Tibial artery (tissue), 4 donors: ENCODE measurements at regions not wholly inside any gene's neighbourhood (a gene's known extent, or its start where the extent isn't known, plus 50 kb on each side); places are given as distances from the start of the nearest gene placed in this dataset.
A peak's percentile ranks its signal among the peaks of the same experiment; 100 is the strongest.

Experiments used
- DNase-seq, 2 donors: peaks; one replicate each; pipeline ENCODE4 v3.0.0-alpha.2; 2019
- H3K27ac ChIP-seq, 2 donors: fragments of 200-600 bp; sonication (generic) in 1 of 2; 1 replicate in 1 of 2; 2 replicates in 1 of 2; pipeline ENCODE4 v1.5.1; 2018 to 2019; ENCODE audit warnings: mild to moderate bottlenecking in 1 of 2
- H3K27me3 ChIP-seq, 2 donors: fragments of 200-600 bp; sonication (generic) in 1 of 2; one replicate each; pipeline versions ENCODE4 v1.5.1 to v1.6.0; 2016 to 2019
- H3K36me3 ChIP-seq, 3 donors: fragments of 200-600 bp; sonication (generic) in 2 of 3; one replicate each; pipeline ENCODE4 v1.5.1; 2016 to 2019; ENCODE audit warnings: mild to moderate bottlenecking in 2 of 3
- H3K4me1 ChIP-seq, 4 donors: fragments of 200-600 bp; sonication (generic) in 2 of 4; 1 replicate in 3 of 4; 2 replicates in 1 of 4; pipeline ENCODE4 v1.5.1; 2016 to 2019
- H3K4me3 ChIP-seq, 2 donors: fragments of 200-600 bp; sonication (generic) in 1 of 2; 1 replicate in 1 of 2; 2 replicates in 1 of 2; pipeline ENCODE4 v1.5.1; 2018 to 2019; ENCODE audit warnings: mild to moderate bottlenecking in 2 of 2
- H3K9me3 ChIP-seq, 3 donors: fragments of 200-600 bp; sonication (generic) in 1 of 3; one replicate each; pipeline ENCODE4 v1.5.1; 2016 to 2019
- intact Hi-C: fragments of 100-400 bp; cut with DNase I; formaldehyde crosslinking; loops from one replicate; pipeline ENCODE4 v1.15.0; 2023; ENCODE audit warnings: low total_unique reads
- TF ChIP-seq, protein P1 (sequence below), 2 experiments: fragments of 200-600 bp in 1 of 2; fragments of 450-650 bp in 1 of 2; IDR thresholded peaks; one replicate each; pipeline ENCODE4 v1.5.1; 2017 to 2019; ENCODE audit warnings: antibody characterized with exemption in 2 of 2, mild to moderate bottlenecking in 1 of 2, moderate library complexity in 1 of 2

DNA sequence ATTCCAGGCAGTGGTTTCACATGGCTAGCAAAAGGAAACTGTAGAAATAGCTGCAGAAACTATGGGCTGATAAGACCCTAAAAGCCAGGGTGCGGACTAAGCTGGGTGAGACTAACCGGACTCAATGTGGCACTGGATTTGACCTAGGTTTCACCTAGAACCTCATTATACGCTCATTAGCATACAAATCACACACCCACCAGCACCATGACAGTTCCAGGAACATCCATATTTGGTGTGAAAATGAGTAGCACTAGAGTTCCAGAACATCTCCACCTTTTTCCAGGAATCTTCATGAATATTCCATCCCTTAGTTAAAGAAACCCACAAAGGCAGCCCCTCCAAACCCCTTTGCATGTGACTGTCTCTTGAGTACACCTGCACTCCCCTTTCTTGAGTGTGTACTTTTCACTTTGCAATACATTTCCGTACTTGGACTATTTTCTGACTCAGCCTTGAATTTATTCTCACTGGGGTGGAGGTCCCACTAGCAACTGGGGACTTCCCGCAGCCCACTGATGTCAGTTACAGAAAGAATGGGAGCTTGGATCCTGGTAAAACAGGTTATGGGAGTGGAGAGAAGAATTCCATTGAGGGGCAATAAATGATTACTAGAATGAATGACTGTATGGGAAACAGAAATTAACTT, 58.0 kb upstream of the SPATA31C2 start:
- no peaks in the 10 kb centered on the region for H3K27me3 ChIP-seq
- no peak for DNase-seq
- intact Hi-C loops = no loop called here
- no peak overlapping the region for H3K27ac ChIP-seq
- H3K4me1 ChIP-seq = peaks cover 0 to 52% (median 2%) of the 10 kb centered on the region in 4 donors
- TF ChIP-seq, protein P1, sequence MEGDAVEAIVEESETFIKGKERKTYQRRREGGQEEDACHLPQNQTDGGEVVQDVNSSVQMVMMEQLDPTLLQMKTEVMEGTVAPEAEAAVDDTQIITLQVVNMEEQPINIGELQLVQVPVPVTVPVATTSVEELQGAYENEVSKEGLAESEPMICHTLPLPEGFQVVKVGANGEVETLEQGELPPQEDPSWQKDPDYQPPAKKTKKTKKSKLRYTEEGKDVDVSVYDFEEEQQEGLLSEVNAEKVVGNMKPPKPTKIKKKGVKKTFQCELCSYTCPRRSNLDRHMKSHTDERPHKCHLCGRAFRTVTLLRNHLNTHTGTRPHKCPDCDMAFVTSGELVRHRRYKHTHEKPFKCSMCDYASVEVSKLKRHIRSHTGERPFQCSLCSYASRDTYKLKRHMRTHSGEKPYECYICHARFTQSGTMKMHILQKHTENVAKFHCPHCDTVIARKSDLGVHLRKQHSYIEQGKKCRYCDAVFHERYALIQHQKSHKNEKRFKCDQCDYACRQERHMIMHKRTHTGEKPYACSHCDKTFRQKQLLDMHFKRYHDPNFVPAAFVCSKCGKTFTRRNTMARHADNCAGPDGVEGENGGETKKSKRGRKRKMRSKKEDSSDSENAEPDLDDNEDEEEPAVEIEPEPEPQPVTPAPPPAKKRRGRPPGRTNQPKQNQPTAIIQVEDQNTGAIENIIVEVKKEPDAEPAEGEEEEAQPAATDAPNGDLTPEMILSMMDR (IDR thresholded peaks at IDR 0.05) = no peak
- no peaks in the 10 kb centered on the region for H3K36me3 ChIP-seq
- no peak overlapping the region for H3K4me3 ChIP-seq
- H3K9me3 ChIP-seq = no peaks in the 10 kb centered on the region

DNA sequence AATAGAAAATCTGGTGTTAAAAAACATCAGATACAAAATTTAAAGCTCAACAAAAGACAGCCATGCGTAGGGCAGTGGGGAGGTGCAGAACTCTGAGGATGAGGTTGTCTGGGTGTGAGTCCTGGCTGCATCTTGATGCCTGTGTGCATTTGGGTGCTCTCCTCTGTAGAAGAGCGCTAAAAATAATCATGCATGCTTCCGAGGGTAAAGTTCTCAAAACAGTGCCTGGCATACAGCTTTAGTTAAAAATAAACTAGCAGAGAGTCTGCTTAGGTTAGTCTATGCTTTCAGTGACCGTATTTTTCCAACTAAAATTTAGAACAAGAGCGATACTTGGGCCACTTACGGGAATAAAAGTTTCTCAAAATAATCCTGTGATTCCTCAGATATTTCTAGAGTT, 55.5 kb upstream of the SPATA31C2 start:
- TF ChIP-seq, protein P1 (IDR thresholded peaks at IDR 0.05) = no peak
- intact Hi-C loops = no loop called here
- H3K27ac ChIP-seq = peak overlapping the region; percentile 56 to 62
- DNase-seq = no peak
- H3K4me3 ChIP-seq = no peak overlapping the region
- peaks cover 0 to 50% (median 2%) of the 10 kb centered on the region in 4 donors for H3K4me1 ChIP-seq
- no peaks in the 10 kb centered on the region for H3K9me3 ChIP-seq
- H3K36me3 ChIP-seq = no peaks in the 10 kb centered on the region
- H3K27me3 ChIP-seq = no peaks in the 10 kb centered on the region

GRCh38 chr9:88191456-88191855, 53.2 kb upstream of the SPATA31C2 start:
- H3K4me3 ChIP-seq = no peak overlapping the region
- TF ChIP-seq, protein P1 (IDR thresholded peaks at IDR 0.05) = no peak
- H3K27ac ChIP-seq = no peak overlapping the region
- no peaks in the 10 kb centered on the region for H3K36me3 ChIP-seq
- H3K27me3 ChIP-seq = no peaks in the 10 kb centered on the region
- DNase-seq = no peak
- H3K4me1 ChIP-seq = peaks cover 0 to 29% (median 2%) of the 10 kb centered on the region in 4 donors
- H3K9me3 ChIP-seq = no peaks in the 10 kb centered on the region
- intact Hi-C loops = no loop called here

DNA sequence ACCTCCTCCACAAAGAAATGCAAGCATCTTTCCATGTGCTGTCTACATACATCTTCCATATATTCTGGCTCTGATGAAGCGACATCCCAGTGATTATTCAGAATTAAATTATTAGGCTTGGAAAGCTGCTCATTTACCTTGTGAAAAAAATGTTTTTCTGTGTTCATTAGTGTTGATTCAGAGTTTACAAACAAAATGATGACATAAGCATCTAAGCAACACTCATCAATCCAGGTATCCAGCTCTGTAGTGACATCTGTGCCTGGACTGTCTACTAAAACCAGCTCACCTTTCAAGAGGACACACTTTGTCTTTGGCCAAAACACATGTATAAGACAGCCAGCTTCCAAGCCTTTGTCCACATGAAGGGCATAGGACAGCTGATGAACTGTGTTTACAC, 51.1 kb upstream of the SPATA31C2 start:
- intact Hi-C loops = no loop called here
- H3K36me3 ChIP-seq = no peaks in the 10 kb centered on the region
- no peak overlapping the region for H3K4me3 ChIP-seq
- TF ChIP-seq, protein P1 (IDR thresholded peaks at IDR 0.05) = no peak
- no peaks in the 10 kb centered on the region for H3K27me3 ChIP-seq
- H3K4me1 ChIP-seq = peaks cover 0 to 19% (median 2%) of the 10 kb centered on the region in 4 donors
- H3K9me3 ChIP-seq = no peaks in the 10 kb centered on the region
- H3K27ac ChIP-seq = no peak overlapping the region
- DNase-seq = no peak
